IPS-18c (cell line): ENCODE measurements at regions not wholly inside any gene's neighbourhood (a gene's known extent, or its start where the extent isn't known, plus 50 kb on each side); places are given as distances from the start of the nearest gene placed in this dataset.

Experiments
- H3K4me3 ChIP-seq: 2 replicates; pipeline ENCODE4 v1.7.0; 2013; ENCODE audit warnings: low read depth, mild to moderate bottlenecking, low read length, moderate library complexity; ENCODE audit not compliant: insufficient read depth
- H3K9me3 ChIP-seq: one replicate; pipeline ENCODE4 v1.6.1; 2013; ENCODE audit warnings: mild to moderate bottlenecking, low read length, moderate library complexity; ENCODE audit not compliant: control insufficient read depth, insufficient read depth

GRCh38 chr12:67929384-67929772 lies 59.9 kb upstream of the IFNG-AS1 start:
- H3K4me3 ChIP-seq = no peak overlapping the region
- no peaks in the 10 kb centered on the region for H3K9me3 ChIP-seq

- no peaks in the 10 kb centered on the region for H3K9me3 ChIP-seq
- H3K4me3 ChIP-seq = no peak overlapping the region
These were observed 51.4 kb upstream of the IFNG-AS1 start for GRCh38 chr12:67937822-67938221.
